ENCODE measurements at regions not wholly inside any gene's neighbourhood (a gene's known extent, or its start where the extent isn't known, plus 50 kb on each side); places are given as distances from the start of the nearest gene placed in this dataset.
A peak's percentile ranks its signal among the peaks of the same experiment; 100 is the strongest.

GRCh38 chrX:126886997-126887396, 67.5 kb downstream of the PRR32 start:
- Histone ChIP-seq H3K27ac (no peak overlapping the region), H3K4me3 (no peak overlapping the region), H3K4me1 (no peaks in the 10 kb centered on the region), H3K9me3 (replicated peaks) (no peaks in the 10 kb centered on the region), H3K27me3 (no peaks in the 10 kb centered on the region), H3K36me3 (no peaks in the 10 kb centered on the region)
- no peak for DNase-seq

- no peaks in the 10 kb centered on the region for H3K36me3 ChIP-seq
- H3K9me3 ChIP-seq (replicated peaks): no peaks in the 10 kb centered on the region
- no peak overlapping the region for H3K4me3 ChIP-seq
- no peaks in the 10 kb centered on the region for H3K4me1 ChIP-seq
- DNase-seq: no peak
- no peaks in the 10 kb centered on the region for H3K27me3 ChIP-seq
- no peak overlapping the region for H3K27ac ChIP-seq
Observed at GRCh38 chrX:126900937-126901336, 81.4 kb downstream of the PRR32 start.

GRCh38 chrX:126929071-126929470, 109.5 kb downstream of the PRR32 start:
- no peak for DNase-seq
- Histone ChIP-seq H3K27ac (no peak overlapping the region), H3K4me3 (no peak overlapping the region), H3K9me3 (replicated peaks) (no peaks in the 10 kb centered on the region), H3K36me3 (no peaks in the 10 kb centered on the region), H3K4me1 (no peaks in the 10 kb centered on the region), H3K27me3 (no peaks in the 10 kb centered on the region)

GRCh38 chrX:126967225-126967624, 147.7 kb downstream of the PRR32 start:
- Histone ChIP-seq H3K27ac (no peak overlapping the region), H3K4me3 (no peak overlapping the region), H3K4me1 (no peaks in the 10 kb centered on the region), H3K27me3 (no peaks in the 10 kb centered on the region), H3K9me3 (replicated peaks) (no peaks in the 10 kb centered on the region), H3K36me3 (no peaks in the 10 kb centered on the region)
- no peak for DNase-seq

GRCh38 chrX:126982158-126982557, 162.6 kb downstream of the PRR32 start:
- Histone ChIP-seq H3K27me3 (no peaks in the 10 kb centered on the region), H3K4me1 (no peaks in the 10 kb centered on the region), H3K36me3 (no peaks in the 10 kb centered on the region), H3K27ac (no peak overlapping the region), H3K9me3 (replicated peaks) (no peaks in the 10 kb centered on the region), H3K4me3 (no peak overlapping the region)
- DNase-seq: no peak

GRCh38 chrX:126985027-126985426, 165.5 kb downstream of the PRR32 start:
- DNase-seq: no peak
- H3K36me3 ChIP-seq: no peaks in the 10 kb centered on the region
- no peaks in the 10 kb centered on the region for H3K27me3 ChIP-seq
- H3K4me1 ChIP-seq: no peaks in the 10 kb centered on the region
- H3K4me3 ChIP-seq: no peak overlapping the region
- H3K27ac ChIP-seq: no peak overlapping the region
- no peaks in the 10 kb centered on the region for H3K9me3 ChIP-seq (replicated peaks)

- DNase-seq: no peak
- Histone ChIP-seq H3K9me3 (replicated peaks) (no peaks in the 10 kb centered on the region), H3K27me3 (no peaks in the 10 kb centered on the region), H3K36me3 (no peaks in the 10 kb centered on the region), H3K4me1 (no peaks in the 10 kb centered on the region), H3K27ac (no peak overlapping the region), H3K4me3 (no peak overlapping the region)
Observed at GRCh38 chrX:126985981-126986380, 166.5 kb downstream of the PRR32 start.

GRCh38 chrX:126994032-126994600, 174.6 kb downstream of the PRR32 start:
- no peak overlapping the region for H3K4me3 ChIP-seq
- no peak for DNase-seq
- H3K27ac ChIP-seq: no peak overlapping the region
- no peaks in the 10 kb centered on the region for H3K36me3 ChIP-seq
- H3K4me1 ChIP-seq: no peaks in the 10 kb centered on the region
- H3K9me3 ChIP-seq (replicated peaks): no peaks in the 10 kb centered on the region
- H3K27me3 ChIP-seq: no peaks in the 10 kb centered on the region

GRCh38 chrX:127011629-127012028, 192.1 kb downstream of the PRR32 start:
- Histone ChIP-seq H3K36me3 (no peaks in the 10 kb centered on the region), H3K27me3 (no peaks in the 10 kb centered on the region), H3K4me3 (no peak overlapping the region), H3K27ac (no peak overlapping the region), H3K4me1 (no peaks in the 10 kb centered on the region), H3K9me3 (replicated peaks) (no peaks in the 10 kb centered on the region)
- DNase-seq: no peak

- no peaks in the 10 kb centered on the region for H3K27me3 ChIP-seq
- H3K36me3 ChIP-seq: no peaks in the 10 kb centered on the region
- H3K4me3 ChIP-seq: no peak overlapping the region
- no peaks in the 10 kb centered on the region for H3K4me1 ChIP-seq
- no peak for DNase-seq
- H3K9me3 ChIP-seq (replicated peaks): no peaks in the 10 kb centered on the region
- H3K27ac ChIP-seq: no peak overlapping the region
Observed at GRCh38 chrX:127025013-127025412, 205.5 kb downstream of the PRR32 start.

- no peaks in the 10 kb centered on the region for H3K4me1 ChIP-seq
- H3K27me3 ChIP-seq: no peaks in the 10 kb centered on the region
- no peak for DNase-seq
- H3K27ac ChIP-seq: no peak overlapping the region
- no peak overlapping the region for H3K4me3 ChIP-seq
- H3K9me3 ChIP-seq (replicated peaks): no peaks in the 10 kb centered on the region
- H3K36me3 ChIP-seq: no peaks in the 10 kb centered on the region
Observed at GRCh38 chrX:127030016-127030748, 210.7 kb downstream of the PRR32 start.

GRCh38 chrX:127037159-127037558, 217.6 kb downstream of the PRR32 start:
- H3K9me3 ChIP-seq (replicated peaks): no peaks in the 10 kb centered on the region
- no peaks in the 10 kb centered on the region for H3K36me3 ChIP-seq
- no peaks in the 10 kb centered on the region for H3K4me1 ChIP-seq
- H3K27ac ChIP-seq: no peak overlapping the region
- DNase-seq: no peak
- H3K27me3 ChIP-seq: no peaks in the 10 kb centered on the region
- no peak overlapping the region for H3K4me3 ChIP-seq

GRCh38 chrX:127038065-127038464, 218.5 kb downstream of the PRR32 start:
- no peaks in the 10 kb centered on the region for H3K27me3 ChIP-seq
- no peaks in the 10 kb centered on the region for H3K36me3 ChIP-seq
- H3K4me1 ChIP-seq: no peaks in the 10 kb centered on the region
- H3K27ac ChIP-seq: no peak overlapping the region
- DNase-seq: peak in 1 of 2 experiments; percentile 43
- H3K9me3 ChIP-seq (replicated peaks): no peaks in the 10 kb centered on the region
- no peak overlapping the region for H3K4me3 ChIP-seq

- Histone ChIP-seq H3K27ac (no peak overlapping the region), H3K4me3 (no peak overlapping the region), H3K36me3 (no peaks in the 10 kb centered on the region), H3K27me3 (no peaks in the 10 kb centered on the region), H3K9me3 (replicated peaks) (no peaks in the 10 kb centered on the region), H3K4me1 (no peaks in the 10 kb centered on the region)
- DNase-seq: no peak
Observed at GRCh38 chrX:127057891-127058619, 238.5 kb downstream of the PRR32 start.

GRCh38 chrX:127085939-127086338, 266.4 kb downstream of the PRR32 start:
- no peak for DNase-seq
- Histone ChIP-seq H3K27ac (no peak overlapping the region), H3K36me3 (no peaks in the 10 kb centered on the region), H3K27me3 (no peaks in the 10 kb centered on the region), H3K4me3 (no peak overlapping the region), H3K9me3 (replicated peaks) (no peaks in the 10 kb centered on the region), H3K4me1 (no peaks in the 10 kb centered on the region)
